B cell (primary cell): ENCODE measurements at regions not wholly inside any gene's neighbourhood (a gene's known extent, or its start where the extent isn't known, plus 50 kb on each side); places are given as distances from the start of the nearest gene placed in this dataset.

Source experiments
- ATAC-seq: fragments of 200-7000 bp; cut with Tn5 transposase; one replicate; pipeline ENCODE4 v1.10.0; 2021; ENCODE audit warnings: low read depth, mild to moderate bottlenecking, moderate number of reproducible peaks, moderate library complexity
- CTCF ChIA-PET: fragments of 350-600 bp; sonication (Branson Sonifier 250); formaldehyde crosslinking; loops from one replicate; lab custom pipeline; 2021; ENCODE audit warnings: antibody characterized with exemption, inconsistent platforms; lab: Charles Lee
- POLR2A ChIA-PET: fragments of 350-600 bp; sonication (Branson Sonifier 250); formaldehyde crosslinking; loops from one replicate; lab custom pipeline; 2021; ENCODE audit warnings: antibody characterized with exemption; lab: Charles Lee
- DNase-seq: peaks from one replicate; pipeline ENCODE4 v3.0.0; 2013
- H2AFZ ChIP-seq: 2 replicates; pipeline ENCODE4 v1.6.1; 2012; ENCODE audit warnings: mild to moderate bottlenecking, low read depth, low read length; ENCODE audit not compliant: insufficient read depth, poor library complexity, severe bottlenecking
- H3K27ac ChIP-seq, 2 donors: 1 replicate in 1 of 2; 2 replicates in 1 of 2; pipeline ENCODE4 v1.5.1; 2012 to 2013; ENCODE audit warnings: low read length in 2 of 2, mild to moderate bottlenecking in 2 of 2, moderate library complexity in 1 of 2
- H3K27me3 ChIP-seq, 4 experiments: fragments of 200-600 bp in 1 of 4; sonication (generic) in 1 of 4; replicated peaks in 1 of 4; 1 replicate in 2 of 4; 2 replicates in 2 of 4; pipeline versions ENCODE4 v1.6.1 to v1.7.0; 2013 to 2016; ENCODE audit warnings: low read length in 3 of 4, mild to moderate bottlenecking in 2 of 4, mixed read lengths in 1 of 4, moderate library complexity in 1 of 4; ENCODE audit not compliant: insufficient read depth in 4 of 4, control insufficient read depth in 3 of 4; ENCODE audit errors: control extremely low read depth in 1 of 4
- H3K36me3 ChIP-seq, 2 experiments: replicated peaks in 1 of 2; 1 replicate in 1 of 2; 2 replicates in 1 of 2; pipeline versions ENCODE4 v1.6.1 to v1.7.1; 2013; ENCODE audit warnings: low read length in 1 of 2; ENCODE audit not compliant: insufficient read depth in 2 of 2, control insufficient read depth in 1 of 2; ENCODE audit errors: control extremely low read depth in 1 of 2, extremely low read depth in 1 of 2
- H3K4me1 ChIP-seq, 2 donors: fragments of 200-600 bp in 1 of 2; sonication (generic) in 1 of 2; 1 replicate in 1 of 2; 2 replicates in 1 of 2; pipeline versions ENCODE4 v1.5.1 to v1.6.1; 2013 to 2017; ENCODE audit warnings: low read length in 2 of 2; ENCODE audit not compliant: control insufficient read depth in 2 of 2, insufficient read depth in 2 of 2
- H3K4me2 ChIP-seq: replicated peaks from 2 replicates; pipeline ENCODE3; 2012; ENCODE audit warnings: mild to moderate bottlenecking, low read depth, low read length; ENCODE audit not compliant: poor library complexity, severe bottlenecking
- H3K4me3 ChIP-seq, 5 experiments: fragments of 200-600 bp in 1 of 5; sonication (generic) in 1 of 5; 1 replicate in 3 of 5; 2 replicates in 2 of 5; pipeline versions ENCODE4 v1.5.1 to v1.7.0; 2011 to 2016; ENCODE audit warnings: low read length in 4 of 5, mild to moderate bottlenecking in 4 of 5, low read depth in 2 of 5, control low read depth in 1 of 5, moderate library complexity in 1 of 5; ENCODE audit not compliant: insufficient read depth in 1 of 5; ENCODE audit errors: control extremely low read depth in 1 of 5, extremely low read depth in 1 of 5
- H3K79me2 ChIP-seq: fragments of 200-600 bp; sonication (generic); one replicate; pipeline ENCODE4 v1.6.0; 2016; ENCODE audit warnings: low read length; ENCODE audit not compliant: control insufficient read depth, insufficient read depth
- H3K9ac ChIP-seq: fragments of 200-600 bp; sonication (generic); 2 replicates; pipeline ENCODE4 v1.6.1; 2017; ENCODE audit warnings: mild to moderate bottlenecking, low read length, moderate library complexity
- H3K9me3 ChIP-seq, 3 donors: one replicate each; pipeline versions ENCODE4 v1.6.1 to v1.7.1; 2013; ENCODE audit warnings: low read length in 2 of 3; ENCODE audit not compliant: control insufficient read depth in 2 of 3, insufficient read depth in 1 of 3; ENCODE audit errors: control extremely low read depth in 1 of 3
- H4K20me1 ChIP-seq: 2 replicates; pipeline ENCODE4 v1.6.0; 2012; ENCODE audit warnings: mild to moderate bottlenecking, low read length; ENCODE audit not compliant: insufficient read depth, control insufficient read depth, poor library complexity, severe bottlenecking
- H3K27ac Mint-ChIP-seq: one replicate; pipeline ENCODE4 v1.8.0; 2021; ENCODE audit warnings: mixed read lengths
- H3K27me3 Mint-ChIP-seq: one replicate; pipeline ENCODE4 v1.8.0; 2021; ENCODE audit warnings: mixed read lengths
- H3K4me1 Mint-ChIP-seq: one replicate; pipeline ENCODE4 v1.8.0; 2021; ENCODE audit warnings: mixed read lengths
- H3K4me3 Mint-ChIP-seq: one replicate; pipeline ENCODE4 v1.8.0; 2021; ENCODE audit warnings: mixed read lengths
- H3K9me3 Mint-ChIP-seq: one replicate; pipeline ENCODE4 v1.8.0; 2022; ENCODE audit warnings: mixed read lengths; ENCODE audit not compliant: insufficient read depth
- CTCF ChIP-seq: fragments of 200-600 bp; IDR thresholded peaks from one replicate; pipeline ENCODE4 v1.8.0; 2022; ENCODE audit warnings: antibody characterized with exemption, mild to moderate bottlenecking
- EZH2 ChIP-seq: IDR thresholded peaks from 2 replicates; pipeline ENCODE4 v1.6.1; 2012; ENCODE audit warnings: borderline replicate concordance, low read depth, mild to moderate bottlenecking, moderate library complexity, low read length; ENCODE audit not compliant: insufficient read depth, poor library complexity, severe bottlenecking
- WGBS: methylation state at CpG from one replicate; pipeline ENCODE4 v1.1.5; 2013; ENCODE audit warnings: missing lambda C conversion rate; ENCODE audit not compliant: insufficient coverage; 5-methylcytosine and 5-hydroxymethylcytosine counted together
- intact Hi-C: fragments of 100-400 bp; cut with micrococcal nuclease; formaldehyde crosslinking; loops from one replicate; pipeline ENCODE4 v1.10.0; 2022

- CTCF ChIA-PET: no interaction called here
- no peak overlapping the region for H3K27ac Mint-ChIP-seq
Observed at GRCh38 chr20:60631585-60632287, 620.3 kb upstream of the CDH4 start.

More at GRCh38 chr20:60631585-60632287, 620.3 kb upstream of the CDH4 start:
- no peaks in the 10 kb centered on the region for H4K20me1 ChIP-seq
- no peak overlapping the region for H3K9ac ChIP-seq
- H3K27ac ChIP-seq: no peak overlapping the region
- WGBS: 82% methylated on average over 2 of the region's 9 CpGs
- no peak overlapping the region for H3K4me2 ChIP-seq
- no peaks in the 10 kb centered on the region for H3K4me1 ChIP-seq
- H3K36me3 ChIP-seq: no peaks in the 10 kb centered on the region
- intact Hi-C loops: no loop called here
- no peak for TF ChIP-seq EZH2
- TF ChIP-seq CTCF: no peak
- no peaks in the 10 kb centered on the region for H3K27me3 ChIP-seq
- H3K4me3 ChIP-seq: no peak overlapping the region
- H3K4me3 Mint-ChIP-seq: no peak overlapping the region
- no peaks in the 10 kb centered on the region for H3K27me3 Mint-ChIP-seq
- no peak overlapping the region for H2AFZ ChIP-seq
- DNase-seq (no peak), ATAC-seq (no peak)
- no peaks in the 10 kb centered on the region for H3K9me3 Mint-ChIP-seq
- no peaks in the 10 kb centered on the region for H3K79me2 ChIP-seq
- no peaks in the 10 kb centered on the region for H3K4me1 Mint-ChIP-seq
- POLR2A ChIA-PET: no interaction called here
- peaks cover 0 to 23% (median 0%) of the 10 kb centered on the region in 3 donors for H3K9me3 ChIP-seq
